Esophagus squamous epithelium (tissue), 5 donors: ENCODE measurements at regions not wholly inside any gene's neighbourhood (a gene's known extent, or its start where the extent isn't known, plus 50 kb on each side); places are given as distances from the start of the nearest gene placed in this dataset.

Source experiments
- DNase-seq: peaks from one replicate; lab custom pipeline; 2025; lab: John Stamatoyannopoulos, UW
- H3K27ac ChIP-seq, 4 donors: fragments of 200-600 bp; sonication (generic); one replicate each; pipeline ENCODE4 v1.5.1; 2016 to 2019; ENCODE audit warnings: mild to moderate bottlenecking in 1 of 4
- H3K27me3 ChIP-seq, 4 donors: fragments of 200-600 bp; sonication (generic); 1 replicate in 3 of 4; 2 replicates in 1 of 4; pipeline versions ENCODE4 v1.5.1 to v1.6.0; 2017 to 2021; ENCODE audit warnings: antibody characterized with exemption in 1 of 4
- H3K36me3 ChIP-seq, 3 donors: fragments of 200-600 bp; sonication (generic); one replicate each; pipeline ENCODE4 v1.5.1; 2016 to 2019
- H3K4me1 ChIP-seq, 3 donors: fragments of 200-600 bp; sonication (generic); one replicate each; pipeline ENCODE4 v1.5.1; 2017 to 2019
- H3K4me3 ChIP-seq, 4 donors: fragments of 200-600 bp; sonication (generic); 1 replicate in 3 of 4; 2 replicates in 1 of 4; pipeline ENCODE4 v1.5.1; 2016 to 2019; ENCODE audit warnings: mild to moderate bottlenecking in 2 of 4, moderate library complexity in 1 of 4
- H3K9me3 ChIP-seq, 3 donors: fragments of 200-600 bp; sonication (generic); one replicate each; pipeline ENCODE4 v1.5.1; 2016 to 2019
- POLR2A ChIP-seq, 4 donors: fragments of 450-650 bp; IDR thresholded peaks; one replicate each; pipeline ENCODE4 v1.6.1; 2017; ENCODE audit warnings: antibody characterized with exemption in 4 of 4, mild to moderate bottlenecking in 4 of 4, moderate library complexity in 3 of 4
- WGBS, 2 donors: methylation state at CpG; one replicate each; pipeline ENCODE4 v1.1.5; 2018; 5-methylcytosine and 5-hydroxymethylcytosine counted together
- intact Hi-C: fragments of 100-400 bp; cut with DNase I; formaldehyde crosslinking; loops from one replicate; pipeline ENCODE4 v1.15.0; 2022
- TF ChIP-seq, protein P1 (sequence below), 6 experiments: fragments of 450-650 bp in 4 of 6; fragments of 200-600 bp in 2 of 6; sonication (generic) in 2 of 6; IDR thresholded peaks; one replicate each; pipeline ENCODE4 v1.5.1; 2016 to 2019; ENCODE audit warnings: antibody characterized with exemption in 6 of 6, mild to moderate bottlenecking in 4 of 6, moderate library complexity in 4 of 6
- donor health status: DM: yes; HTN: yes; CAD: no.

DNA sequence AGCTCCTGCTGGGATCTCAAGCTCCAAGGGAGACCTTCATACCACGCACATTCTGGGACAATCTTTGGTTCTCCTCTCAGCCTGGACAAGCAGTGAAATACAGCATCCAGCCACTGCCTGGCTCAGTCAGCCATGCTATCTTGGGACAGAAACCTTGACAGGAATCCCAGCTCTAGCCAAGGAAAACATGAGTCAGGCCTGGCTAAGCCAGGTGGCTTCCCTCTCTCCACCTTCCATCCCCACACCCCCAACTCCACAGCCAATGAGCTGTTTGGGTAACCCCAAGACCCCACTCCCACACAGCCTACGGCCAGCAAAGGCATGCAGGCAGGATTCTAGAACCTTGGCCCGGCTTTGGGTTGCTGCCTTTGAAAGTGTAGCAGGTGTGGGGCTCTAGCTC lies 64.9 kb downstream of the MCFD2 start:
- peaks cover 0 to 20% (median 0%) of the 10 kb centered on the region in 4 donors for H3K27me3 ChIP-seq
- no peak for DNase-seq
- H3K4me3 ChIP-seq = no peak overlapping the region
- H3K4me1 ChIP-seq = peaks cover 61 to 74% (median 70%) of the 10 kb centered on the region in 3 donors
- H3K36me3 ChIP-seq = no peaks in the 10 kb centered on the region
- WGBS, 2 donors = 39 to 41% methylated on average over 2 to 3 of the region's 3 CpGs
- intact Hi-C loops = no loop called here
- no peaks in the 10 kb centered on the region for H3K9me3 ChIP-seq
- no peak for TF ChIP-seq POLR2A (IDR thresholded peaks at IDR 0.05)
- TF ChIP-seq, protein P1, sequence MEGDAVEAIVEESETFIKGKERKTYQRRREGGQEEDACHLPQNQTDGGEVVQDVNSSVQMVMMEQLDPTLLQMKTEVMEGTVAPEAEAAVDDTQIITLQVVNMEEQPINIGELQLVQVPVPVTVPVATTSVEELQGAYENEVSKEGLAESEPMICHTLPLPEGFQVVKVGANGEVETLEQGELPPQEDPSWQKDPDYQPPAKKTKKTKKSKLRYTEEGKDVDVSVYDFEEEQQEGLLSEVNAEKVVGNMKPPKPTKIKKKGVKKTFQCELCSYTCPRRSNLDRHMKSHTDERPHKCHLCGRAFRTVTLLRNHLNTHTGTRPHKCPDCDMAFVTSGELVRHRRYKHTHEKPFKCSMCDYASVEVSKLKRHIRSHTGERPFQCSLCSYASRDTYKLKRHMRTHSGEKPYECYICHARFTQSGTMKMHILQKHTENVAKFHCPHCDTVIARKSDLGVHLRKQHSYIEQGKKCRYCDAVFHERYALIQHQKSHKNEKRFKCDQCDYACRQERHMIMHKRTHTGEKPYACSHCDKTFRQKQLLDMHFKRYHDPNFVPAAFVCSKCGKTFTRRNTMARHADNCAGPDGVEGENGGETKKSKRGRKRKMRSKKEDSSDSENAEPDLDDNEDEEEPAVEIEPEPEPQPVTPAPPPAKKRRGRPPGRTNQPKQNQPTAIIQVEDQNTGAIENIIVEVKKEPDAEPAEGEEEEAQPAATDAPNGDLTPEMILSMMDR (IDR thresholded peaks at IDR 0.05) = no peak
- peak overlapping the region; percentile 28 to 95 (median 82) for H3K27ac ChIP-seq

DNA sequence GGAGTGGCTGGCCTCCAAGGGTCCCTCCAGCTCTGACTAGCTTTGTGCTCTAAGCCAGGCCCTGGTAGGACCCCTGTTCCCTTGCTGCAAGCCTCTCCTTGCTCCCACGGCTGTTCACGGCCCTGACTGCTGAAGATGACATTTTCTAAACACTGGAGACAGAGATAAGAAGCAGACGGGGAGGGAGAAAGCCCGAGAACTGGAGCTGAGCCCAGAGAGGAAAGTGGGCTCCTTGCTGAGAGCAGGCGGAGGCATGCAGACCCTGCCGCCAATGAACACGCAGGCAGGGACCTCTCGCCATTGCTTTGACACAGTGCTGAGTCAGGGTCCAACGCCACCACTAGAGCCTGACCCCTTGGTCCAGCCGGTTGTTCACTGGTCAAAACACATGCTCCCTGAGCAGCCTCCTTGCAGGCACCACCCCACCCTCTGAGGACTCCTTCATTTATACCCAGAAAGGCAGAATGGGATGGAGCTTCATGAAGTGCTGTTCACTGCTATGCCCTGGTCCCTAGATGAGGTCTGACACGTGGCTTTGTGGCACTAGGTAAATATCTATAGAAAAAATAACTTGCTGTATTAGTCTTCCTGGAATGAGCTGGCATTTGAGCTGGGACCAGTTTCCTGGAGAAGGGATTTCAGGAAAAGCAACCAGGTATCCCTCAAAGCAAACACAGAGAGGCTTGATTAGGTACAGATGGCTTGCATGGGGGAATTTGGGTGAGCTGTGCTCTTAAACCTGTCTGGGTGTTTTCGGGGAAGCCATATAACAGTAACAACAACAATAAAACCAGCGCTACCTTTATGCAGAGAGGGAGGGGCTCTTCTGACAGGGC lies 65.7 kb downstream of the MCFD2 start:
- no peak for DNase-seq
- peaks cover 0 to 24% (median 0%) of the 10 kb centered on the region in 4 donors for H3K27me3 ChIP-seq
- H3K4me3 ChIP-seq = no peak overlapping the region
- peaks cover 60 to 74% (median 70%) of the 10 kb centered on the region in 3 donors for H3K4me1 ChIP-seq
- no peaks in the 10 kb centered on the region for H3K9me3 ChIP-seq
- TF ChIP-seq POLR2A (IDR thresholded peaks at IDR 0.05) = no peak
- TF ChIP-seq, protein P1 (IDR thresholded peaks at IDR 0.05) = no peak
- no peaks in the 10 kb centered on the region for H3K36me3 ChIP-seq
- 39 to 41% methylated on average over 4 to 8 of the region's 13 CpGs for WGBS, 2 donors
- intact Hi-C loops = no loop called here
- peak overlapping the region; percentile 43 to 95 (median 82) for H3K27ac ChIP-seq

DNA sequence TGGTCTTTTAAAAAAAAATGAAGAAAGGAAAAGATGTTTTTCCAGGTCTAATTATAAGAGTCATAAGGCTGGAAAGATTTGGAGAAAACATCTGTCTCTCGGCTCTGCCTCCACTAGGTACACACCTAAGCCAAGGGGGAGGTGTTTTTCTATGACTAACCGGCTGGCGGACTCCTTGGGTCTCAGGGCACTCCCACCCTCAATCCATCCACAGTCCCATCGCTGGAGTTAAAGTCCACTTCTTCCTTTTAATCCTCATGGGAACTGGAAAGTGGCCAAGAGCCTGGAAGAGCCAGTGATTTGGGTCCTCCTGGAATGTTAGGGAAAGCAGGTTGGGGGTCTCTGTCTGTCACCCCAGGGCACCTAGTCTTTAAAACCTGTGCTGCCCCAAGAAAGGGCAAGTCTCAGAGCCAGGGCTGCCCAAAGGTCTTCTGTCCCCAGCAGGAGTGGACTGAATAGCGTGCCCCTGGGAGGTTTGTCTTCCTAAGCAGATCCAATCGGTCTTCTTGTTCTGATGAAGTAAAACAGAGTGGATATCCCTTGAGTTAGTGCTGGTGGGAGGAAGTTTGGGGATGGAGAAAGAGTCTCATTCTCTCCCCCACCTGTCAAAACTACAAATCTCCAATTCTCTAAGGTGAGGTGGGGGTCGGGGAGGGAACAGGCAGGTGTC lies 66.4 kb downstream of the MCFD2 start:
- Histone ChIP-seq H3K27ac (peak overlapping the region; percentile 71 to 95 (median 82)), H3K9me3 (no peaks in the 10 kb centered on the region), H3K4me3 (no peak overlapping the region), H3K36me3 (no peaks in the 10 kb centered on the region), H3K4me1 (peaks cover 53 to 68% (median 62%) of the 10 kb centered on the region in 3 donors), H3K27me3 (peaks cover 0 to 27% (median 0%) of the 10 kb centered on the region in 4 donors)
- no peak for TF ChIP-seq POLR2A (IDR thresholded peaks at IDR 0.05)
- TF ChIP-seq, protein P1 (IDR thresholded peaks at IDR 0.05) = no peak
- intact Hi-C loops = no loop called here
- WGBS, 2 donors = 48 to 52% methylated on average over 6 of the region's 7 CpGs
- no peak for DNase-seq

DNA sequence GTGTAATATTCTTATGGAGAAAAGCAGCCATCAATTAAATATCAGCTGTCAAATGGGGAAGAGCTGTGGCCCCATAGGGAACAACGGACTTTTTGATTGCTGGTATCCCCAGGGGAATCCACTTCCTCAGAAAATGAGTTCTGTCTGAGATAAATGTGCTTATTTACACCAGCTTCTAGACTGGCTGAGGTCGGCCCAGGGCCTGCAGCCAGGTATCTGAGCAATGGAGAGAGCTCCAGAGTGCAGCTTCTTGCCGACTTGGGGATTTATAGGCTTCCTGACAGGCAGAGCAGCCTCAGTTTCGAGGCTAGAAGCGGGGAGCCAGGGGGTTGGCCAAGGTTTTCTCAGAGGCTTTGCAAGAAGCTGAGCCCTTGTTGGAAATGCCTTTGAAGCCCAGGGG lies 67.2 kb downstream of the MCFD2 start:
- 25 to 39% methylated on average over 4 of the region's 5 CpGs for WGBS, 2 donors
- H3K36me3 ChIP-seq = no peaks in the 10 kb centered on the region
- H3K27me3 ChIP-seq = peaks cover 0 to 27% (median 0%) of the 10 kb centered on the region in 4 donors
- H3K4me3 ChIP-seq = no peak overlapping the region
- no peak for TF ChIP-seq POLR2A (IDR thresholded peaks at IDR 0.05)
- TF ChIP-seq, protein P1 (IDR thresholded peaks at IDR 0.05) = no peak
- H3K9me3 ChIP-seq = no peaks in the 10 kb centered on the region
- H3K4me1 ChIP-seq = peaks cover 53 to 65% (median 60%) of the 10 kb centered on the region in 3 donors
- H3K27ac ChIP-seq = peak overlapping the region; percentile 71 to 95 (median 82)
- intact Hi-C loops = no loop called here
- no peak for DNase-seq
